GM10248 (cell line): ENCODE measurements at regions not wholly inside any gene's neighbourhood (a gene's known extent, or its start where the extent isn't known, plus 50 kb on each side); places are given as distances from the start of the nearest gene placed in this dataset.
"Not testable (repeated sequence)": the region's sequence is repeated elsewhere in the genome, so short reads cannot be mapped to it uniquely, and the experiment has no call there.

Experiments
- CTCF ChIA-PET: fragments of 300-600 bp; sonication (Branson Sonifier 250); formaldehyde crosslinking; extraction: SDS; loops from one replicate; lab custom pipeline; 2021; ENCODE audit warnings: antibody characterized with exemption; lab: Yijun Ruan, JAX
- POLR2A ChIA-PET: fragments of 350-650 bp; sonication (Branson Sonifier 250); formaldehyde crosslinking; extraction: SDS; loops from one replicate; lab custom pipeline; 2020; ENCODE audit warnings: antibody characterized with exemption; lab: Yijun Ruan, JAX
- DNase-seq: peaks from one replicate; pipeline ENCODE4 v3.0.0; 2012; ENCODE audit errors: extremely low spot score
- TF ChIP-seq, protein P1 (sequence below): IDR thresholded peaks from 2 replicates; pipeline ENCODE4 v1.5.1; 2012; ENCODE audit warnings: mild to moderate bottlenecking, low read depth; ENCODE audit errors: extremely low read depth, missing control alignments, control extremely low read depth

DNA sequence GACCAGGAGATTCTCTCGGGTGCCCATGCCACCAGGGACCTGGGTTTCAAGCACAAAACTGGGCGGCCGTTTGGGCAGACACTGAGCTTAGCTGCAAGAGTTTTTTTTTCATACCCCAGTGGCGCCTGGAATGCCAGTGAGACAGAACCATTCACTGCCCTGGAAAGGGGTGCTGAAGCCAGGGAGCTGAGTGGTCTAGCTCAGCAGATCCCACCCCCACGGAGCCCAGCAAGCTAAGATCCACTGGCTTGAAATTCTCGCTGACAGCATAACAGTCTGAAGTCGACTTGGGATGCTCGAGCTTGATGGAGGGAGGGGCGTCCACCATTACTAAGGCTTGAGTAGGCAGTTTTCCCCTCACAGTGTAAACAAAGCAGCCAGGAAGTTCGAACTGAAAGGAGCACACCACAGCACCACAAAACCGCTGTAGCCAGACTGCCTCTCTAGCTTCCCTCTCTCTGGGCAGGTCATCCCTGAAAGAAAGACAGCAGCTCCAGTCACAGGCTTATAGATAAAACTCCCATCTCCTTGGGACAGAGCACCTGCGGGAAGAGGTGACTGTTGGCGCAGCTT is 157.7 kb downstream of the GIPC2 start:
- POLR2A ChIA-PET, DNase-seq: not testable (repeated sequence)
- CTCF ChIA-PET: interaction anchor here (0.9 to 1.7 kb wide), 2 partner anchors 29 to 58 kb away, joined by 3 to 4 read pairs; no protein-coding TSS in a partner anchor

DNA sequence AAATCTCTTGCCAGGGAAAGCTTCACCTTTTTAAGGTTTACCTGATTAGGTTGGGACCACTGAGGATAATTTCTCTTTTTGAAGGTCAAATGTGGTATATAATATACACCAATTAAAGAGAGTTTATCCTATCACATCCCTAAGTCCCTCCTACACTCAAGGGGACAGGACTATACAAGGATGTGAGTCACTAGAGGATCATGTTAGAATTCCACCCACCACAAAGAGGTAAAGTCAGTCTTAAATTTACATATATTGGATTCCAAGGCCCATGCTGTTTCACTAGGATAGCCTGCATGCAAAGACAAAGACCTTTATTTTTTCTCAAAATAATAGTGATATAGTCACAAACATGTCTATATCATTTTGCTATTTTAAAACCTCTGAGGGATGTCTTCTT is 164.4 kb downstream of the GIPC2 start:
- TF ChIP-seq, protein P1, sequence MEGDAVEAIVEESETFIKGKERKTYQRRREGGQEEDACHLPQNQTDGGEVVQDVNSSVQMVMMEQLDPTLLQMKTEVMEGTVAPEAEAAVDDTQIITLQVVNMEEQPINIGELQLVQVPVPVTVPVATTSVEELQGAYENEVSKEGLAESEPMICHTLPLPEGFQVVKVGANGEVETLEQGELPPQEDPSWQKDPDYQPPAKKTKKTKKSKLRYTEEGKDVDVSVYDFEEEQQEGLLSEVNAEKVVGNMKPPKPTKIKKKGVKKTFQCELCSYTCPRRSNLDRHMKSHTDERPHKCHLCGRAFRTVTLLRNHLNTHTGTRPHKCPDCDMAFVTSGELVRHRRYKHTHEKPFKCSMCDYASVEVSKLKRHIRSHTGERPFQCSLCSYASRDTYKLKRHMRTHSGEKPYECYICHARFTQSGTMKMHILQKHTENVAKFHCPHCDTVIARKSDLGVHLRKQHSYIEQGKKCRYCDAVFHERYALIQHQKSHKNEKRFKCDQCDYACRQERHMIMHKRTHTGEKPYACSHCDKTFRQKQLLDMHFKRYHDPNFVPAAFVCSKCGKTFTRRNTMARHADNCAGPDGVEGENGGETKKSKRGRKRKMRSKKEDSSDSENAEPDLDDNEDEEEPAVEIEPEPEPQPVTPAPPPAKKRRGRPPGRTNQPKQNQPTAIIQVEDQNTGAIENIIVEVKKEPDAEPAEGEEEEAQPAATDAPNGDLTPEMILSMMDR: no peak
- CTCF ChIA-PET: no interaction called here

DNA sequence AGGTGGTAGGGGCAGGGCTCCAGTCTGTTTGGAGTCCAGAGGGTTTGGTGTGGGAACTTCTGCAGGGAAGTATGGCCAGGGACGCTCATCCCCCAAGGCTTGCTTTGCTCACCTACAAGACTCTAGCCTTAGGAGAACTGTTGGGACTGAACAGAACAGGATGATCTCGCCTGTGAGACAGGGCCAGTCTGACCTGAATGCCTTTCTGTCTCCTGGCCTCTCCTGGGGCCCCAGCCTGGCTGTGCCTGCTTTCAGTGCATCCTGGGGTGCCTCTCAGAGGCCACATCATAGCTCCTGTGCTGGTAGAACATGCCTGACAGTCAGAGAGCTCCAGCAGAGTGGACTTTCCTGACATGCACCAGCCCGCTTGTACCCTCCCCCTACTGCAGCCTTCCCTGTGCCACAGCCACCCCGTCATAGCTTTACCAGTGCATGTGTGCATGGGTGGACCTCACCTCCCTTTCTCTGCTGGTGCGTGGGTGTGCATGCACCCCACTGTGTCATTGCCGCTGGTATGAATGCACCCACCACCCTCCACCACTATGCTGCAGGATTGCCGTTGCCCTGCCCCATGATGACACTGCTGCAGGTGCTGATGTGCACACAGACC is 165.8 kb downstream of the GIPC2 start:
- ChIA-PET CTCF (interaction anchor here (1.1 kb wide), 1 partner anchor 11 kb away, joined by 3 read pairs; no protein-coding TSS in a partner anchor), POLR2A (no interaction called here)
- DNase-seq: no peak
- TF ChIP-seq, protein P1: no peak

More for the DNA sequence above, 164.4 kb downstream of the GIPC2 start:
- POLR2A ChIA-PET: no interaction called here
- no peak for DNase-seq

DNA sequence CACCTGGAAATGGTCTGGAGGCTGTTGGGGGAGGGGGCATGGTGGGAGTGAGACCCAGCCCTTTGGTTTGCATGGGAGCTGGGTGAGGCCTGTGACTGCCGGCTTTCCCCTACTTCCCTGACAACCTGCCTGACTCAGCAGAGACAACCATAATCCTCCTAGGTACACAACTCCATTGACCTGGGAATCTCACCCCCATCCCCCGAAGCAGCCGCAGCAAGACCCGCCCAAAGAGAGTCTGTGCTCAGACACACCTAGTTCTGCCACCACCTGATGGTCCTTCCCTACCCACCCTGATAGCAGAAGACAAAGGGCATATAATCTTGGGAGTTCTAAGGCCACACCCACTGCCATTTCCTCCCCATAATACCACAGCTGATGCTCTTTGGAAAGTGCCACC is 168.6 kb downstream of the GIPC2 start:
- DNase-seq: no peak
- ChIA-PET POLR2A (no interaction called here), CTCF (no interaction called here)
- TF ChIP-seq, protein P1: no peak

DNA sequence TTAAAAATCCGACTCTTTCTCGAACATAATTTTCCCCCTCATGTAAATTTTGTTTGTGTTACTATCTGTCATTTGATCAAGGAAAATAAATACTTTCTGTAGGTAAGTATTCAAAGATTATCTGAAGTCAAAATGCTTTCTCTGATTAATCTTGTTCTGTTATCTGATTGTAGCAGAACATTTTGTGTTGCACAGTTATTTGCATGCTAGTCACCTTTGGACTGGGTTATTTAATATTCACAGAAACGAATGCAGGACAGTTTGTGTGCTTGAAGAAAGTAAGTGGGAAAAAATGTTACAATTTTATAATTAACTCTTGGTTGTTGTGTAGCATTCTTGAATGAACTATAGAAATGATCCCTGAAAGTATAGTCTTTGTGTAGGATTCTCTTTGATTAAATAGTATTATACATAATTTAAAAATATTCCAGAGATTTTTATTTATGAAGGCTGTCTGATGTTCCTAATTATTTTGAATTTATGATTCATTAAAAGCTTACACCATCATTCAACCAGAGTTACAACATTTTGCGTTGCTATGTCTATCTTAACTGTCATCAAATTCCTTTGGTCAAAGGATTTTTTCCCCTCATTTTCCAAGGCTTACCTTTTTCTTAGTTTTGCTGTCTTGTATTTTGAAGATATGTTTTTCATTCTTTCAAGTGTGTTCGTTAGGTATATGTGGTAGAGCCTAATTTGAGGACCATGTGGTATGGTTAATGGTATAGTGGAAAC is 176.6 kb downstream of the GIPC2 start:
- ChIA-PET POLR2A (no interaction called here), CTCF (no interaction called here)
- DNase-seq: no peak
- TF ChIP-seq, protein P1: no peak

DNA sequence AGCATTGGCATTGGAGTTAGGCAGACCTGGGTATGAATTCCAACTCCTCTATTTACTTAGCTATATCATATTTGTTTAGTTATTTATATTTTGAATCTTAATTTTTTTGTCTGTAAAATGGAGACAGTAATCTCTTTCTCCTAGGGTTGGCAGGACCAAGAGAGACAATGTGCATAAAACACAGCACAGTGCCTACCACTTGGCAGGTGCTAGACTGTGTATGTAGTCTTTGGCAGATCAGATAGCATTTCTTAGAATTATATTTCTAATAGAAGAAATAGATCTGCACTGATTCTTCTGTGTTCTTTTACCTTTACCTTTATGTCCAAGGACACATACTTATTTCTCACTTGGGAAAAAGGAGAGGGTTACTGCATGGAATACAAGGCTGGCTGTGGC is 177.2 kb downstream of the GIPC2 start:
- ChIA-PET POLR2A (no interaction called here), CTCF (no interaction called here)
- TF ChIP-seq, protein P1: no peak
- no peak for DNase-seq
